HFFc6 (cell line): ENCODE measurements at regions not wholly inside any gene's neighbourhood (a gene's known extent, or its start where the extent isn't known, plus 50 kb on each side); places are given as distances from the start of the nearest gene placed in this dataset.

ENCODE experiments used
- DNase-seq: peaks from one replicate; pipeline ENCODE4 v3.0.0-alpha.2; 2018
- H3K27ac Mint-ChIP-seq: 2 replicates; pipeline ENCODE4 v1.8.0; 2020; ENCODE audit warnings: mild to moderate bottlenecking, mixed read lengths
- H3K27me3 Mint-ChIP-seq: 2 replicates; pipeline ENCODE4 v1.8.0; 2021; ENCODE audit warnings: mild to moderate bottlenecking, moderate library complexity, mixed read lengths; ENCODE audit not compliant: insufficient read depth
- H3K36me3 Mint-ChIP-seq: 2 replicates; pipeline ENCODE4 v1.8.0; 2021; ENCODE audit warnings: low read depth, mixed read lengths
- H3K4me1 Mint-ChIP-seq: 2 replicates; pipeline ENCODE4 v1.8.0; 2020; ENCODE audit warnings: low read depth, mixed read lengths
- H3K4me3 Mint-ChIP-seq: 2 replicates; pipeline ENCODE4 v1.8.0; 2020; ENCODE audit warnings: mild to moderate bottlenecking, moderate library complexity, mixed read lengths
- H3K9me3 Mint-ChIP-seq: 2 replicates; pipeline ENCODE4 v1.8.0; 2020; ENCODE audit warnings: mild to moderate bottlenecking, mixed read lengths
- CTCF ChIP-seq: fragments of 200-600 bp; sonication (generic); IDR thresholded peaks from 2 replicates; pipeline ENCODE4 v1.5.0; 2021; ENCODE audit warnings: antibody characterized with exemption, mild to moderate bottlenecking

- DNase-seq = no peak
- Mint-ChIP-seq H3K4me3 (no peak overlapping the region), H3K27ac (no peak overlapping the region), H3K27me3 (no peaks in the 10 kb centered on the region; the same call in none of the 2 replicates), H3K4me1 (no peaks in the 10 kb centered on the region), H3K36me3 (no peaks in the 10 kb centered on the region; the same call in 1 of the 2 replicates), H3K9me3 (peaks cover 59% of the 10 kb centered on the region)
- no peak for TF ChIP-seq CTCF
These were observed 268.4 kb downstream of the HINT1 start for GRCh38 chr5:130896636-130897035.

GRCh38 chr5:130893006-130893405, 272.1 kb downstream of the HINT1 start:
- Mint-ChIP-seq H3K27ac (no peak overlapping the region), H3K4me1 (no peaks in the 10 kb centered on the region), H3K9me3 (peaks cover 42% of the 10 kb centered on the region), H3K27me3 (no peaks in the 10 kb centered on the region; the same call in 1 of the 2 replicates), H3K36me3 (no peaks in the 10 kb centered on the region; the same call in 1 of the 2 replicates), H3K4me3 (no peak overlapping the region)
- no peak for DNase-seq
- no peak for TF ChIP-seq CTCF

GRCh38 chr5:130890610-130891009, 274.4 kb downstream of the HINT1 start:
- no peaks in the 10 kb centered on the region for H3K4me1 Mint-ChIP-seq
- no peaks in the 10 kb centered on the region; the same call in 1 of the 2 replicates for H3K36me3 Mint-ChIP-seq
- DNase-seq = no peak
- H3K4me3 Mint-ChIP-seq = no peak overlapping the region
- H3K27ac Mint-ChIP-seq = no peak overlapping the region
- H3K27me3 Mint-ChIP-seq = no peaks in the 10 kb centered on the region; the same call in 1 of the 2 replicates
- peaks cover 30% of the 10 kb centered on the region for H3K9me3 Mint-ChIP-seq
- TF ChIP-seq CTCF = no peak

GRCh38 chr5:130885691-130886090, 279.4 kb downstream of the HINT1 start:
- DNase-seq = no peak
- peaks cover 14% of the 10 kb centered on the region for H3K9me3 Mint-ChIP-seq
- TF ChIP-seq CTCF = no peak

GRCh38 chr5:130885027-130885426, 280.0 kb downstream of the HINT1 start:
- peaks cover 11% of the 10 kb centered on the region for H3K9me3 Mint-ChIP-seq
- H3K4me1 Mint-ChIP-seq = no peaks in the 10 kb centered on the region
- H3K27ac Mint-ChIP-seq = no peak overlapping the region
- no peak for DNase-seq
- TF ChIP-seq CTCF = no peak
- no peaks in the 10 kb centered on the region for H3K27me3 Mint-ChIP-seq
- no peak overlapping the region for H3K4me3 Mint-ChIP-seq
- H3K36me3 Mint-ChIP-seq = no peaks in the 10 kb centered on the region

More at GRCh38 chr5:130885691-130886090, 279.4 kb downstream of the HINT1 start:
- no peaks in the 10 kb centered on the region for H3K4me1 Mint-ChIP-seq
- H3K4me3 Mint-ChIP-seq = no peak overlapping the region
- no peaks in the 10 kb centered on the region for H3K27me3 Mint-ChIP-seq
- no peaks in the 10 kb centered on the region for H3K36me3 Mint-ChIP-seq
- no peak overlapping the region for H3K27ac Mint-ChIP-seq

- no peak for DNase-seq
- Mint-ChIP-seq H3K27ac (no peak overlapping the region), H3K36me3 (no peaks in the 10 kb centered on the region), H3K4me1 (no peaks in the 10 kb centered on the region), H3K4me3 (no peak overlapping the region), H3K27me3 (no peaks in the 10 kb centered on the region), H3K9me3 (peaks cover 16% of the 10 kb centered on the region)
- TF ChIP-seq CTCF = no peak
These were observed 281.0 kb downstream of the HINT1 start for GRCh38 chr5:130884023-130884422.
